Gastroesophageal sphincter (tissue), 3 donors: ENCODE measurements at regions not wholly inside any gene's neighbourhood (a gene's known extent, or its start where the extent isn't known, plus 50 kb on each side); places are given as distances from the start of the nearest gene placed in this dataset.

Experiments used
- POLR2A ChIP-seq, 2 donors: fragments of 450-650 bp; IDR thresholded peaks; one replicate each; pipeline ENCODE4 v1.6.1; 2017; ENCODE audit warnings: antibody characterized with exemption in 2 of 2, mild to moderate bottlenecking in 2 of 2, moderate library complexity in 1 of 2
- POLR2AphosphoS5 ChIP-seq: sonication (generic); formaldehyde crosslinking; IDR thresholded peaks from one replicate; pipeline ENCODE4 v1.6.1; 2017; ENCODE audit warnings: antibody characterized with exemption
- TF ChIP-seq, protein P1 (sequence below), 4 experiments: fragments of 200-600 bp in 2 of 4; fragments of 450-650 bp in 2 of 4; sonication (generic) in 1 of 4; IDR thresholded peaks; one replicate each; pipeline ENCODE4 v1.5.1; 2017 to 2019; ENCODE audit warnings: antibody characterized with exemption in 4 of 4, mild to moderate bottlenecking in 2 of 4, moderate library complexity in 2 of 4

DNA sequence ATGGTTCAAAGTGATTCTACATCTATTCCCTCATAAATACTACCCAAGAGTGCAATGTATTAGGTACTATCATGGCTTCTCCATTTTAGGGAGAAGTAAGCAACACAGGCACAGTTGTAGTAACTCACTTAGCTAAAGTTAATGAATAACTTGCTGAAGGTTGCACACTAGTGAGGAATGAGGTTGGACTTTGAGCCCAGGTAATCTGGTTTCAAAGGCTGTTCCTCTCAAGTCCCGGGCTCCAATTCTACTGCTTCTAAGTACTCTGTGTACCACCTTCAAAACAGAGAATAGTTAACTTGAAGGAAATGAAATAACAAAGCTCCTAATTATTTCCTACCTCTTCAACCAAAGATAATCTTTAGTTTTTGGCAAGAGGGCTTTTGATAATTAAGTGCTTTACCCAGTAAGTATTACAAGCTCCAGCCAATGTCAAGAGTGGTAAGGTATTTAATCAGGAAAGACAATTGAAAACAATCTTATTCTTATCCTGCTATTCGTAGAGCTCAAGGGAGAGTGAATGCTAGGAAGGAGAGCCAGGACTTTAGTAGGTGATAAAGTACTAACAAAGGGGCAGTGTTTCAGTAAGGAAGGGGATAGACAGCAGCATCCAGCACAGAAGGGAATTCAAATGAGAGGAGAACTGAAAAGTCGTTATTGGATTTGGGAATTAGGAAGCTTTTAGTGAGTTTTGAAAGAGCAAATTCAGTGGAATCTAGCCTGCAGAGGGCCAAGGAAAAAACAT, 158.2 kb upstream of the PTPRZ1 start:
- TF ChIP-seq POLR2A (IDR thresholded peaks at IDR 0.05): no peak
- TF ChIP-seq, protein P1, sequence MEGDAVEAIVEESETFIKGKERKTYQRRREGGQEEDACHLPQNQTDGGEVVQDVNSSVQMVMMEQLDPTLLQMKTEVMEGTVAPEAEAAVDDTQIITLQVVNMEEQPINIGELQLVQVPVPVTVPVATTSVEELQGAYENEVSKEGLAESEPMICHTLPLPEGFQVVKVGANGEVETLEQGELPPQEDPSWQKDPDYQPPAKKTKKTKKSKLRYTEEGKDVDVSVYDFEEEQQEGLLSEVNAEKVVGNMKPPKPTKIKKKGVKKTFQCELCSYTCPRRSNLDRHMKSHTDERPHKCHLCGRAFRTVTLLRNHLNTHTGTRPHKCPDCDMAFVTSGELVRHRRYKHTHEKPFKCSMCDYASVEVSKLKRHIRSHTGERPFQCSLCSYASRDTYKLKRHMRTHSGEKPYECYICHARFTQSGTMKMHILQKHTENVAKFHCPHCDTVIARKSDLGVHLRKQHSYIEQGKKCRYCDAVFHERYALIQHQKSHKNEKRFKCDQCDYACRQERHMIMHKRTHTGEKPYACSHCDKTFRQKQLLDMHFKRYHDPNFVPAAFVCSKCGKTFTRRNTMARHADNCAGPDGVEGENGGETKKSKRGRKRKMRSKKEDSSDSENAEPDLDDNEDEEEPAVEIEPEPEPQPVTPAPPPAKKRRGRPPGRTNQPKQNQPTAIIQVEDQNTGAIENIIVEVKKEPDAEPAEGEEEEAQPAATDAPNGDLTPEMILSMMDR (IDR thresholded peaks at IDR 0.05): no peak
- TF ChIP-seq POLR2AphosphoS5: no peak
